MM.1S (cell line): ENCODE measurements at regions not wholly inside any gene's neighbourhood (a gene's known extent, or its start where the extent isn't known, plus 50 kb on each side); places are given as distances from the start of the nearest gene placed in this dataset.

ENCODE experiments used
- EZH2phosphoT487 ChIP-seq: fragments of 300-600 bp; sonication (generic); IDR thresholded peaks from 2 replicates; pipeline ENCODE4 v1.6.1; 2018; ENCODE audit warnings: antibody characterized with exemption, low read length
- TF ChIP-seq, protein P1 (sequence below): fragments of 300-600 bp; sonication (generic); IDR thresholded peaks from 2 replicates; pipeline ENCODE4 v1.5.1; 2016; ENCODE audit warnings: antibody characterized with exemption, low read length, mixed read lengths

DNA sequence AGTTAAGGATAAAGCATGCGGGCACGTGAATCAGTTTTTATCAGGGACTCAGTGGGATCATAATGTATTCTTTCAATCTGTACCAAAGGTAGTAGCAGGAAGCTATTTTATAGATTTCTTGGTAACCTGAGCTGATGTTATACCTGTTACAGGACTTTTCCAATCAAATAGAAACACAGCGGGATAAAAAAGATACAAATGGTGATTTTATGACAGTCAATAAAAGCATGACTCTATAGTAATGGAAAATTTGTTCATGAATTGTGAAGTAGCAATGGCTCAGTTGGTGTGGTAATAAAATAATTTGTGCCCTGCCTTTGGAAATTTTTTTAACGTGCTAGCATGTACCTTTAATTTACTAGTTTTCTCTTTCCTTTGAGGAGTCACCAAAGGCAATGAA, 300.7 kb upstream of the CELF2 start:
- TF ChIP-seq, protein P1, sequence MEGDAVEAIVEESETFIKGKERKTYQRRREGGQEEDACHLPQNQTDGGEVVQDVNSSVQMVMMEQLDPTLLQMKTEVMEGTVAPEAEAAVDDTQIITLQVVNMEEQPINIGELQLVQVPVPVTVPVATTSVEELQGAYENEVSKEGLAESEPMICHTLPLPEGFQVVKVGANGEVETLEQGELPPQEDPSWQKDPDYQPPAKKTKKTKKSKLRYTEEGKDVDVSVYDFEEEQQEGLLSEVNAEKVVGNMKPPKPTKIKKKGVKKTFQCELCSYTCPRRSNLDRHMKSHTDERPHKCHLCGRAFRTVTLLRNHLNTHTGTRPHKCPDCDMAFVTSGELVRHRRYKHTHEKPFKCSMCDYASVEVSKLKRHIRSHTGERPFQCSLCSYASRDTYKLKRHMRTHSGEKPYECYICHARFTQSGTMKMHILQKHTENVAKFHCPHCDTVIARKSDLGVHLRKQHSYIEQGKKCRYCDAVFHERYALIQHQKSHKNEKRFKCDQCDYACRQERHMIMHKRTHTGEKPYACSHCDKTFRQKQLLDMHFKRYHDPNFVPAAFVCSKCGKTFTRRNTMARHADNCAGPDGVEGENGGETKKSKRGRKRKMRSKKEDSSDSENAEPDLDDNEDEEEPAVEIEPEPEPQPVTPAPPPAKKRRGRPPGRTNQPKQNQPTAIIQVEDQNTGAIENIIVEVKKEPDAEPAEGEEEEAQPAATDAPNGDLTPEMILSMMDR = no peak
- TF ChIP-seq EZH2phosphoT487 = no peak
